Spinal cord (tissue), 9 donors: ENCODE measurements at regions not wholly inside any gene's neighbourhood (a gene's known extent, or its start where the extent isn't known, plus 50 kb on each side); places are given as distances from the start of the nearest gene placed in this dataset.

Source experiments
- DNase-seq, 6 donors: peaks; one replicate each; pipeline versions ENCODE4 v3.0.0 to v3.0.0-alpha.2; 2013 to 2015; ENCODE audit warnings: low spot score in 6 of 6, low read depth in 4 of 6
- H3K27ac ChIP-seq: one replicate; pipeline ENCODE4 v1.5.1; 2013; ENCODE audit warnings: low read depth, low read length, control low read depth
- H3K27me3 ChIP-seq: one replicate; pipeline ENCODE4 v1.6.1; 2013; ENCODE audit warnings: low read length; ENCODE audit not compliant: control insufficient read depth, insufficient read depth
- H3K36me3 ChIP-seq: one replicate; pipeline ENCODE4 v1.6.1; 2013; ENCODE audit warnings: low read length; ENCODE audit not compliant: control insufficient read depth, insufficient read depth
- H3K4me1 ChIP-seq: one replicate; pipeline ENCODE4 v1.6.1; 2013; ENCODE audit warnings: low read length; ENCODE audit not compliant: control insufficient read depth, insufficient read depth
- H3K4me3 ChIP-seq: one replicate; pipeline ENCODE4 v1.5.1; 2013; ENCODE audit warnings: low read depth, low read length, control low read depth
- H3K9me3 ChIP-seq: one replicate; pipeline ENCODE4 v1.6.1; 2013; ENCODE audit warnings: low read length; ENCODE audit not compliant: control insufficient read depth, insufficient read depth
- WGBS: methylation state at CpG from one replicate; pipeline ENCODE4 v1.1.5; 2013; ENCODE audit warnings: missing lambda C conversion rate; ENCODE audit not compliant: insufficient coverage; 5-methylcytosine and 5-hydroxymethylcytosine counted together
- donor health status: healthy.

DNA sequence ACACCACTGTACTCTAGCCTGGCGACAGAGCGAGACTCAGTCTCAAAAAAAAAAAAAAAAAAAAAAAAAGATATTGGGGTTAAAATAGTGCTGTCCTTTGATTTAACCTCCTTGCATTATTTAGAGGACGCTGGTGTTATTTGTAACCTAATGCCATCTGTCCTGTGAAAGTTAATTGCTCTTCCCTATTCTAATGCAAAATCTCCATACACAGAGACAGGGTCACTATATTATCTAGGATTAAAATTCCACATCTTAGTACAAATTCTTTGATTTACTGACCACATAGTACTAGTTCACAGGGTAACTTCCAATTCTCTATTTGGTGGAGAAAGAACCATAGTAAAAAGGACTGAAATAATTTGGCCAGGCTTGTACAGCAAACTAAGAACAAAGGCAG, 184.2 kb upstream of the STEAP4 start:
- Histone ChIP-seq H3K4me3 (no peak overlapping the region), H3K27me3 (no peaks in the 10 kb centered on the region), H3K9me3 (no peaks in the 10 kb centered on the region), H3K36me3 (no peaks in the 10 kb centered on the region), H3K4me1 (no peaks in the 10 kb centered on the region), H3K27ac (no peak overlapping the region)
- no peak for DNase-seq
- no CpG with 5 or more reads among the region's 3 CpGs for WGBS

DNA sequence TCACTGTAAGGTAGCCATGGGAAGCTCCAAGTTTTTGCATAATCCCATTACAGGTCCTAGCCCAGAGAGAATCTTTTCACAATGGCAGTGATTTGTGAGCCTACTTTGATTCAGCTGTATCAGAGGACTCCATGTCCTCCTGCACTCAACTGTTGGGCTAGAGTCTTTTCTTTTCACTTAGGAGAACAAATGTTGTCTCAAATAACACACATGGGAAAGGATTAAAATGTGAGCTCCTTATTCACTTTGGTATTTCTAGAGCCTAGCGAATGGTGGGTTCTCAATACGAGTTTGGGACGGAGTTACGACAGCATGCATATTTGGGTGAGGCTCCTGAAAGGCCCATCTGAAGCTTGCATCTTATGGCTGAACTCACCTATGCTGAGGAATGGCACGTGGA, 183.5 kb upstream of the STEAP4 start:
- Histone ChIP-seq H3K27ac (no peak overlapping the region), H3K4me1 (no peaks in the 10 kb centered on the region), H3K9me3 (no peaks in the 10 kb centered on the region), H3K27me3 (no peaks in the 10 kb centered on the region), H3K36me3 (no peaks in the 10 kb centered on the region), H3K4me3 (no peak overlapping the region)
- no peak for DNase-seq
- 96% methylated on average over 4 of the region's 5 CpGs for WGBS

DNA sequence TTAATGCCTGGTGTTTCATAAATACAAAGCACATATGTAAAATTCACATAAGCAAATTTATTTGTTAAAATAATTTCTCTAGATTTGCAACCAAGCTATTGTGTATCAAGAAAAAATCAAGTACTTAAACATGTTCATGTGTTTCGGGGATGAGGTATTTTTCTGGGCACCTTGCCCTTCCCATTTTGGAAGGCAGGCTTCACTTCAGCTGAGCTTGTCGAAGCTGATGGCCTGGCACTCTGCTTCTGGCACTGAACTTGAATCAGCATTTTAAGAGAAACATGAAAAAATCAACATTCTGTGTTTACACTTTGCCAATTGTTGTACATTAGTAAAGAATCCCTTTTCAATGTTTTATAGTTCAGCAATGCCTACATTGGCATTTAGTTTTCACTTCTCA, 179.1 kb upstream of the STEAP4 start:
- H3K4me3 ChIP-seq = no peak overlapping the region
- H3K27ac ChIP-seq = no peak overlapping the region
- DNase-seq = peak in 2 of 6 donors; percentile 45 to 93
- H3K4me1 ChIP-seq = no peaks in the 10 kb centered on the region
- WGBS = 20% methylated on average over 1 of the region's 2 CpGs
- H3K9me3 ChIP-seq = no peaks in the 10 kb centered on the region
- no peaks in the 10 kb centered on the region for H3K36me3 ChIP-seq
- no peaks in the 10 kb centered on the region for H3K27me3 ChIP-seq

DNA sequence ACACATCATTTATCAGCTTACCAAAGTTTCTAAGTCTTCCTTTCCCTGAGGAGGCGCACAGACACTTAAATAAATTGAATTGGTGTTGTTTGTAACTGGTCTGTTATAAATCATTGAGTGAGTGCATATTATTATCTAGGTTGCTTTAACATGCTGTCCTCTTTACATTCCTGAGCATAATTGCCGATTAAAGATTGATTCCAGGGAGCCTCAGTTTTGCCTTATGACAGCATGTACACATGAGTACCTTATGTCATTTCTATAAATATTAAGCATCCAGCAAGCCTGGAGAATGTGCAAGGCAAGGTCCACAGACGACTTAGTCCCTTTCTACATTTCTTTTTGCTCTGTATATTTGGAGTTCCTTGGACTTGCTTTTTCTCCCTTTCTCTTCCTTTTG, 177.9 kb upstream of the STEAP4 start:
- no peak overlapping the region for H3K27ac ChIP-seq
- H3K4me3 ChIP-seq = no peak overlapping the region
- H3K9me3 ChIP-seq = no peaks in the 10 kb centered on the region
- 71% methylated on average over 1 of the region's 3 CpGs for WGBS
- no peaks in the 10 kb centered on the region for H3K4me1 ChIP-seq
- H3K36me3 ChIP-seq = no peaks in the 10 kb centered on the region
- H3K27me3 ChIP-seq = no peaks in the 10 kb centered on the region
- no peak for DNase-seq

DNA sequence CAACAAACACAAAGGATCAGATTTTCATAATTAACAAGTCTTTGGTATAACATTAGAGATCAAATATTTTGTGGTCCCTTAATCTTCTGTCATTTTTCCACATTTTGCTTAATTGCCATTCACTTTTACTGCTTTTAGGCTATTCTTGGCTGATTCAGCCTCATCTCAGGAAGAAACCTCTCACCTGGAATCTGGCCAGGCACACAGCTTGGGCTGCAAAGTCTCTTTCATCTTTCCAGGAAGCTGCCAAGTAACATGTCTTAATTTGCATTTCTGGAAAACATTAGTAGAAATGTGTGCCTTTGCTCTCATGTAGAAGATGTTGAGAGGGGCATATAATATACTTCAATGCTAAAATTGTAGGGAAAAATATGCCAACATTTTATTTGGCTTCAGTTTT, 174.2 kb upstream of the STEAP4 start:
- Histone ChIP-seq H3K4me1 (no peaks in the 10 kb centered on the region), H3K4me3 (no peak overlapping the region), H3K9me3 (no peaks in the 10 kb centered on the region), H3K36me3 (no peaks in the 10 kb centered on the region), H3K27ac (no peak overlapping the region), H3K27me3 (no peaks in the 10 kb centered on the region)
- DNase-seq = peak; percentile 49 to 97 (median 80)

DNA sequence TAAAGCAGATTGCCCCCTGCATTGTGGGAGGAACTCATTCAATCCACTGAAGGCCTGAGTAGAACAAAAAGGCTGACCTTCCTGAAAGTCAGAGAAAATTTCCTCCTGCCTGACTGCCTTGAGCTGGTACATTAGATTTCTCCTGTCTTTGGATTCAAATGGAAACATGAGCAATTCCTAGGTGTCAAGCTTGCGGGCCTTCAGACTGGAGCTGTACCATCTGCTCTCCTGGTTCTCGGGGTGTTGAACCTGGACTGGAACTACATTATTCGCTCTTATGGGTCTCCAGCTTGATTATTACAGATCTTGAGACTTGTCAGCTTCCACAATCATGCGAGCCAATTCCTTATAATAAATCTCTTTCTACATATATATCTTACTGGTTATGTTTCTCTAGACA, 173.6 kb upstream of the STEAP4 start:
- Histone ChIP-seq H3K36me3 (no peaks in the 10 kb centered on the region), H3K27me3 (no peaks in the 10 kb centered on the region), H3K9me3 (no peaks in the 10 kb centered on the region), H3K27ac (no peak overlapping the region), H3K4me3 (no peak overlapping the region), H3K4me1 (no peaks in the 10 kb centered on the region)
- DNase-seq = peak in 1 of 6 donors; percentile 47
- 28% methylated on average over 3 of the region's 4 CpGs for WGBS

DNA sequence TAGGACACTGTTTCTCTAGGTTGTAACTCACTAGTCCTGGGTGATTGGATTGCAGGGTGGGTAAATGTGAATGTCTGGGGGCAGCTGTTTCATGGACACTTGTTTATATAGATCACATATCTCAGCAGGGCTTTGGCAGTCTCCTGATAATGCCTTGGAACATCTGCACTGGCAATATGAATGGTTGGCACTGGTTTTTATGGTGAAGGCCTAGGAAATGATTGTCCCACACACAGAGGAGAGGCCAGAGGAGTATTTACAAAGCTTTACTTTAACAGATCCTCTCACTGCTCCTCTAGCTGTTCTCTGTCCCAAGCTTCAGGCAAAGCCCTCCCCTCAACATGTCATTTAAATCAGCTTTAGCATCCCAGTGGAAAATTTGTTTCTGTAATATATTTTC, 171.3 kb upstream of the STEAP4 start:
- DNase-seq = peak in 2 of 6 donors; percentile 45 to 73
- H3K36me3 ChIP-seq = no peaks in the 10 kb centered on the region
- H3K27ac ChIP-seq = no peak overlapping the region
- H3K9me3 ChIP-seq = no peaks in the 10 kb centered on the region
- no peaks in the 10 kb centered on the region for H3K27me3 ChIP-seq
- H3K4me1 ChIP-seq = no peaks in the 10 kb centered on the region
- no peak overlapping the region for H3K4me3 ChIP-seq

DNA sequence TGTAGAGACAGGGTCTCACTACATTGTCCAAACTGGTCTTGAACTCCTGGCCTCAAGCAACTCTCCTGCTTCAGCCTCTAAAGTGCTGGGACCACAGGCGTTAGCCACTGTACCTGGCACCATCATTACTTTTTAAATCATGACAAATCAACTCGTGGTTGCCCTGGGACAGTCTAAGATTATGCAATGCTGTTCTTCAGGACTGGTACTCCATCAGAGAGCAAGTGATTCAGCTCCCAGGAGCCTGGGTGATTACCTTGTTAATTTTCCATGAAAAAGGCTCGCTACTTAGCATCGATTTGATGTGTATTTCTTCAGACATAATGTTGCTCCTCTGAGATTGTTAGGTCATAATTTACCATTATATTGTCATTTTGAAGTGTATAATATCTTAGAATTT, 158.9 kb upstream of the STEAP4 start:
- H3K27ac ChIP-seq = no peak overlapping the region
- no peak overlapping the region for H3K4me3 ChIP-seq
- H3K36me3 ChIP-seq = no peaks in the 10 kb centered on the region
- 94% methylated on average over 2 of the region's 4 CpGs for WGBS
- H3K4me1 ChIP-seq = no peaks in the 10 kb centered on the region
- no peaks in the 10 kb centered on the region for H3K27me3 ChIP-seq
- DNase-seq = no peak
- no peaks in the 10 kb centered on the region for H3K9me3 ChIP-seq

DNA sequence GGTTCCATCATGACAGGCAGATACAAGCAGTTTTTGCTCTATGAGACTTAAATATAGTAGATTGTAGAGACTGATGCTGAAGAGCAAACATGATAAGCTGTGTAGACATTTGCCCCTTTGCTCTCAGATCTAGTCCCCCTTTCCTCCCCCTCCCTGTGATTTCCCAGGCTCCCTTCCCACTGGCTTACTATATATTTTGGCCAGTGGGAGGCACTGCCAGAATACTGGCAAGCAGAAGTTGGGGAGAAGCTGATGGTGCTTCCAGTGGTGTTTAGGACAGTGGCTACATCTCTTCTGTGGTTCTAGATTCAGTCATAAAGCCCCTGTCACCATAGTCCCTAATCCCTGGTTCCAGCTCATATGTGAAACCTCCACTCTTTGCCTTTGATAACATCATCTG, 156.1 kb upstream of the STEAP4 start:
- DNase-seq = no peak
- no peak overlapping the region for H3K4me3 ChIP-seq
- H3K9me3 ChIP-seq = no peaks in the 10 kb centered on the region
- H3K27ac ChIP-seq = no peak overlapping the region
- no peaks in the 10 kb centered on the region for H3K27me3 ChIP-seq
- no peaks in the 10 kb centered on the region for H3K4me1 ChIP-seq
- H3K36me3 ChIP-seq = no peaks in the 10 kb centered on the region

DNA sequence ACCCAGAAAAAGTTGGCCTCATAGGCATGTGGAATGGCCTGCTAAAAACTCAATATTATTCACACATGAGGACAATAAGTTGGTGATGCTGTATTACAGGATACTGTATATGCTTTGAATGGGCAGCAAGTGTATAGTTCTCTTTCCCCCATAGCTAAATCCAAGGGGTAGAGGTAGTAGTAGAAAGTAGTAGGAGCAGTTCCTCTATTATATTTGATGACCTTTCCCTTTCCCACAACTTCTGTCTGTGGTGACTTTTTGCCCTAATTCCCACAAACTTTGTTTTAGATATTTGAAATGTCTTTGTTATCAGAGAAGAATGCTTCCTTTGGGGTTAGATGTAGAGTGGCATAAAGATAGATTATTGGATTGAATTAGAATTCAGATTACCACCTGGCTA, 154.0 kb upstream of the STEAP4 start:
- H3K36me3 ChIP-seq = no peaks in the 10 kb centered on the region
- H3K4me1 ChIP-seq = no peaks in the 10 kb centered on the region
- H3K27ac ChIP-seq = no peak overlapping the region
- H3K4me3 ChIP-seq = no peak overlapping the region
- DNase-seq = no peak
- no peaks in the 10 kb centered on the region for H3K27me3 ChIP-seq
- no peaks in the 10 kb centered on the region for H3K9me3 ChIP-seq

DNA sequence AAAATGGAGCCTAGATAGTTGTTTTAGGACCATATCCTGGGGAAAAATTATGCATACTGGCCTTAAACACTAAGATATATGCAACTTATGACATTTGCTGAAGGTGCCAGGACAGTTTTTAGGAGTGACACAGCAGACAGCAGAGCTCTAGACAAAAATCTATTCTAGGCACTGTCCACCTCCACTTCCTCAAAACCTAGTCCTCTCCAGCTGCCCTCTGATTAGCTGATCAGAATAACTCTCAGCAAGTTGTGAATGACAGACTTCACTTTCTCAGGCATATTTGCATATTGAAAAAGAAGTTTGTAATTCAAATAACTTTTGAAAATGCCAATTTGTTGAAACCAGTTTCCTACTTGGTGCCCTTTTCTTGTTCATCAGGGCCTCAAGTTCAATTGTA, 152.3 kb upstream of the STEAP4 start:
- DNase-seq = no peak
- H3K4me3 ChIP-seq = no peak overlapping the region
- no peaks in the 10 kb centered on the region for H3K4me1 ChIP-seq
- no peaks in the 10 kb centered on the region for H3K27me3 ChIP-seq
- no peak overlapping the region for H3K27ac ChIP-seq
- no peaks in the 10 kb centered on the region for H3K9me3 ChIP-seq
- H3K36me3 ChIP-seq = no peaks in the 10 kb centered on the region
